Suprapubic skin (tissue), 3 donors: ENCODE measurements at regions not wholly inside any gene's neighbourhood (a gene's known extent, or its start where the extent isn't known, plus 50 kb on each side); places are given as distances from the start of the nearest gene placed in this dataset.

Source experiments
- CTCF ChIP-seq, 2 donors: fragments of 200-600 bp in 1 of 2; fragments of 450-650 bp in 1 of 2; sonication (generic) in 1 of 2; IDR thresholded peaks; one replicate each; pipeline ENCODE4 v1.5.1; 2016 to 2019; ENCODE audit warnings: antibody characterized with exemption in 2 of 2, mild to moderate bottlenecking in 1 of 2, moderate library complexity in 1 of 2
- POLR2AphosphoS5 ChIP-seq, 3 donors: sonication (generic); formaldehyde crosslinking; IDR thresholded peaks; one replicate each; pipeline ENCODE4 v1.6.1; 2017; ENCODE audit warnings: antibody characterized with exemption in 3 of 3

GRCh38 chr21:38670861-38671260 lies 134.9 kb upstream of the ETS2 start:
- TF ChIP-seq CTCF (IDR thresholded peaks at IDR 0.05), result no peak
- no peak for TF ChIP-seq POLR2AphosphoS5 (IDR thresholded peaks at IDR 0.05)
